HG03354 (cell line): ENCODE measurements at regions not wholly inside any gene's neighbourhood (a gene's known extent, or its start where the extent isn't known, plus 50 kb on each side); places are given as distances from the start of the nearest gene placed in this dataset.

Experiments
- ATAC-seq: cut with Tn5 transposase; IDR thresholded peaks from one replicate; pipeline ENCODE4 v1.9.1; 2021; ENCODE audit warnings: mild to moderate bottlenecking; ENCODE audit not compliant: unreplicated experiment, poor library complexity, severe bottlenecking

GRCh38 chr11:71201936-71202597 lies 50.3 kb downstream of the SHANK2 start:
- no peak for ATAC-seq

- ATAC-seq: no peak
These were observed 51.1 kb downstream of the SHANK2 start for GRCh38 chr11:71201231-71201630.

- no peak for ATAC-seq
These were observed 51.6 kb downstream of the SHANK2 start for GRCh38 chr11:71200761-71201160.

- no peak for ATAC-seq
These were observed 52.1 kb downstream of the SHANK2 start for GRCh38 chr11:71200172-71200716.

GRCh38 chr11:71199226-71199820 lies 53.1 kb downstream of the SHANK2 start:
- ATAC-seq: no peak

GRCh38 chr11:71198823-71199165 lies 53.6 kb downstream of the SHANK2 start:
- ATAC-seq: no peak

GRCh38 chr11:71198141-71198822 lies 54.1 kb downstream of the SHANK2 start:
- ATAC-seq: no peak

- no peak for ATAC-seq
These were observed 55.3 kb downstream of the SHANK2 start for GRCh38 chr11:71197096-71197495.

- no peak for ATAC-seq
These were observed 57.7 kb downstream of the SHANK2 start for GRCh38 chr11:71194710-71195109.

GRCh38 chr11:71193431-71193830 lies 58.9 kb downstream of the SHANK2 start:
- no peak for ATAC-seq

- no peak for ATAC-seq
These were observed 59.7 kb downstream of the SHANK2 start for GRCh38 chr11:71192629-71193028.

GRCh38 chr11:71191201-71191600 lies 61.2 kb downstream of the SHANK2 start:
- no peak for ATAC-seq

- ATAC-seq: no peak
These were observed 61.8 kb downstream of the SHANK2 start for GRCh38 chr11:71190551-71190950.

GRCh38 chr11:71189768-71190315 lies 62.5 kb downstream of the SHANK2 start:
- no peak for ATAC-seq

GRCh38 chr11:71188886-71189767 lies 63.2 kb downstream of the SHANK2 start:
- no peak for ATAC-seq

- no peak for ATAC-seq
These were observed 64.3 kb downstream of the SHANK2 start for GRCh38 chr11:71188073-71188472.

GRCh38 chr11:71186806-71187205 lies 65.6 kb downstream of the SHANK2 start:
- ATAC-seq: no peak

- no peak for ATAC-seq
These were observed 67.0 kb downstream of the SHANK2 start for GRCh38 chr11:71185411-71185810.

- ATAC-seq: no peak
These were observed 67.8 kb downstream of the SHANK2 start for GRCh38 chr11:71184421-71185210.
